ENCODE measurements at regions not wholly inside any gene's neighbourhood (a gene's known extent, or its start where the extent isn't known, plus 50 kb on each side); places are given as distances from the start of the nearest gene placed in this dataset.

GRCh38 chr20:39528436-39528835 lies 566.3 kb downstream of the DHX35 start:
- H3K27ac ChIP-seq (ENCODE audit: low read depth, low read length) = no peak overlapping the region
- no peak overlapping the region for H3K4me3 ChIP-seq (ENCODE audit: low read depth, low read length)
- POLR2A ChIA-PET = no interaction called here
- H3K9me3 ChIP-seq (ENCODE audit: control insufficient read depth, insufficient read depth, low read length) = no peaks in the 10 kb centered on the region
- CTCF ChIA-PET = no interaction called here
- TF ChIP-seq CTCF (IDR thresholded peaks at IDR 0.05; ENCODE audit: low read depth, low read length) = no peak
- DNase-seq (ENCODE audit: low read depth, low spot score) = no peak
- no peaks in the 10 kb centered on the region for H3K27me3 ChIP-seq (ENCODE audit: control insufficient read depth, insufficient read depth, low read length)

- no peak for TF ChIP-seq CTCF (IDR thresholded peaks at IDR 0.05; ENCODE audit: low read depth, low read length)
- no peak for DNase-seq (ENCODE audit: low read depth, low spot score)
- CTCF ChIA-PET = no interaction called here
- H3K27me3 ChIP-seq (ENCODE audit: control insufficient read depth, insufficient read depth, low read length) = no peaks in the 10 kb centered on the region
- H3K4me3 ChIP-seq (ENCODE audit: low read depth, low read length) = no peak overlapping the region
- H3K9me3 ChIP-seq (ENCODE audit: control insufficient read depth, insufficient read depth, low read length) = peaks cover 7% of the 10 kb centered on the region
- POLR2A ChIA-PET = no interaction called here
- H3K27ac ChIP-seq (ENCODE audit: low read depth, low read length) = no peak overlapping the region
Observed at GRCh38 chr20:39524371-39524911, 562.3 kb downstream of the DHX35 start.

- DNase-seq (ENCODE audit: low read depth, low spot score) = no peak
- no peak overlapping the region for H3K4me3 ChIP-seq (ENCODE audit: low read depth, low read length)
- no peak for TF ChIP-seq CTCF (IDR thresholded peaks at IDR 0.05; ENCODE audit: low read depth, low read length)
- no peaks in the 10 kb centered on the region for H3K27me3 ChIP-seq (ENCODE audit: control insufficient read depth, insufficient read depth, low read length)
- ChIA-PET POLR2A (no interaction called here), CTCF (no interaction called here)
- no peak overlapping the region for H3K27ac ChIP-seq (ENCODE audit: low read depth, low read length)
- peaks cover 7% of the 10 kb centered on the region for H3K9me3 ChIP-seq (ENCODE audit: control insufficient read depth, insufficient read depth, low read length)
Observed at GRCh38 chr20:39523405-39523804, 561.3 kb downstream of the DHX35 start.

- no peak overlapping the region for H3K4me3 ChIP-seq (ENCODE audit: low read depth, low read length)
- no peaks in the 10 kb centered on the region for H3K27me3 ChIP-seq (ENCODE audit: control insufficient read depth, insufficient read depth, low read length)
- ChIA-PET CTCF (no interaction called here), POLR2A (no interaction called here)
- H3K9me3 ChIP-seq (ENCODE audit: control insufficient read depth, insufficient read depth, low read length) = peaks cover 7% of the 10 kb centered on the region
- no peak for TF ChIP-seq CTCF (IDR thresholded peaks at IDR 0.05; ENCODE audit: low read depth, low read length)
- DNase-seq (ENCODE audit: low read depth, low spot score) = no peak
- no peak overlapping the region for H3K27ac ChIP-seq (ENCODE audit: low read depth, low read length)
Observed at GRCh38 chr20:39518654-39519053, 556.5 kb downstream of the DHX35 start.

GRCh38 chr20:39516964-39517363 lies 554.8 kb downstream of the DHX35 start:
- POLR2A ChIA-PET = no interaction called here
- no peaks in the 10 kb centered on the region for H3K27me3 ChIP-seq (ENCODE audit: control insufficient read depth, insufficient read depth, low read length)
- CTCF ChIA-PET = no interaction called here

More at GRCh38 chr20:39516964-39517363, 554.8 kb downstream of the DHX35 start:
- H3K9me3 ChIP-seq (ENCODE audit: control insufficient read depth, insufficient read depth, low read length) = peaks cover 7% of the 10 kb centered on the region
- no peak overlapping the region for H3K4me3 ChIP-seq (ENCODE audit: low read depth, low read length)
- DNase-seq (ENCODE audit: low read depth, low spot score) = no peak
- H3K27ac ChIP-seq (ENCODE audit: low read depth, low read length) = no peak overlapping the region
- TF ChIP-seq CTCF (IDR thresholded peaks at IDR 0.05; ENCODE audit: low read depth, low read length) = no peak

Data from AG04450 (cell line).